ENCODE measurements at regions not wholly inside any gene's neighbourhood (a gene's known extent, or its start where the extent isn't known, plus 50 kb on each side); places are given as distances from the start of the nearest gene placed in this dataset.

DNA sequence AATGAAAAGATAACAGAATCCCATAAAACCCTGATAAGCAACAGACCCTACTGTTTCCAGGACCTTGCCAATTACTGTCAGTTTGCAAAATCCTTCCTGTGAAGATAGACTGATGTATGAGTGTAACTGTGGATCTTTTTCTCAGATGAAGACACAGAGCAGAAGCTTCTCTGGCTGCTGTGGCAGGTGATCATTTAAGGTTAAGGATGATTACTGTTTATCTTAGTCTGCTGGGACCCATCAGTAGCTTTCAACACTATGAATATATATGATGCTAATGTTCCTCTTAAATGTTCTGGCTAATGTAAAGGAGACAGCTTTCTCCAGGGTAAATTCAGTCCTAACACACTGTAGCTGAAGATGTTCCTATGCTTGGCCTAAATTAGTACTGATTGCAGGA, 56.0 kb upstream of the CTTNBP2 start:
- DNase-seq: no peak

DNA sequence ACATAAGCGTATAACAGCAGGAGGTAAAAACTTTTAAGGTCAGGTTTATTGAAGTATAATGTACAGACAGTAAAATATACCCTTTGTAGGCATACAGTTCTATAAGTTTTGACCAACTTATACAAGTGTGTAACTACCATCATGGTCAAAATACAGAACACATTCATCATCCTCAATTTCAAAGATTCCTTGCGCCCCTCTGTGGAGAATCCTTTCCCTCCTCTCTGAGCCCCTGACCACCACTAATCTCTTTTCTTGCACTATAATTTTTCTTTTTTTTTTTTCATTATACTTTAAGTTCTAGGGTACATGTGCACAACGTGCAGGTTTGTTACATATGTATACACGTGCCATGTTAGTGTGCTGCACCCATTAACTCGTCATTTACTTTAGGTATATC, 58.1 kb upstream of the CTTNBP2 start:
- DNase-seq: no peak

GRCh38 chr7:117937049-117937752, 64.0 kb upstream of the CTTNBP2 start:
- no peak for DNase-seq

DNA sequence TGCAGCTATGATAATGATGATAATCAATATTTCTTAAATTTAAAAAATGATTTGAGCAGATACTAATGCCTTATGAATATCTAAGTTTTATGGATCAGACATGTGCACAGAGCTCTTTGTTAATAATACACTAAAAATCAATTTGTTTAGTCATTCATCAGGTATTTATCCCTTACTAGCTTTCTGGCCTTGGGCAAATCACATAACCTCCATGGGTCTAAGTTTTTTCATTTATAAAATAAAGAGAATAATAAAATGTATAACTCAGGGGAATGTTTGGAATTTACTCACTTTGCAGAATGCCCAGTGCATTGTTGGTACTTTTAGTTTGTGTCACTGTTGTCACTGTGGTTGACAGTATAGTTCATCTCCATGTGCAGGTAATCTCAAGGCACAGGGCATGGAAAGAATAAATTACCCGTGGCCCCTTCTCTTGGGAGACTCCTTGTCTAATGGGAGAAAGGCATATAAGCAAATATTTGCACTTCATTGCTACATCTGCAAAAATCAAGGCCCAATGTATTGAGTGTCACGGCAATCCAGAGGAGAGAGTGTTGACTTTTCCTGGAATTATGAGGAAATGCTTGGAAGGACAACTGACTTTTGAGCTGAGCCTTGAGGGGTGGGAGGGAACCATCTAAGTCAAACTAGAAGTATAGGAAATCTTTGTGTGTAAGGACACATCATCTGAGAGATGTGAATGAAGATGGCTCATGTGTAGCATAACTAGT, 64.7 kb upstream of the CTTNBP2 start:
- no peak for DNase-seq

GRCh38 chr7:117941138-117941810, 68.0 kb upstream of the CTTNBP2 start:
- no peak for DNase-seq

GRCh38 chr7:117942780-117943179, 69.5 kb upstream of the CTTNBP2 start:
- DNase-seq: no peak

DNA sequence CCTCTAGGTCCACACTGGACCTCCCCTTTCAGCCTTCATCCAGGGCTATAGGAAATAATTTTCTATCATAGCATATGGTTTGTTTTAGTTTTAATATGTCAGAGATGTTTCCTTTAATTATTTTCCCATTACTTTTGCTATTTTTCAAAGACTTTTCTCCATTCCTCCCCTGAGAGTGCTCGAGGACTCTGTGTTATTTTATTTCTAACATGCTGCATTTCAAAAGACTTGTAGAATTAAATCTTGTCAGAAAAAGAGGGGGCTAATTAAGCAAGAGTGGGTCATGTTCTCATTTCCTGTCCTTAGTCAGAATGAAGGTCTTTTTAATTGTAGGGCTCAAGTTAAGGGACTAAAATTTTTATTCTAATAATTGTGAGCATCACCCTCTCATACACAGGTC, 71.6 kb upstream of the CTTNBP2 start:
- no peak for DNase-seq

DNA sequence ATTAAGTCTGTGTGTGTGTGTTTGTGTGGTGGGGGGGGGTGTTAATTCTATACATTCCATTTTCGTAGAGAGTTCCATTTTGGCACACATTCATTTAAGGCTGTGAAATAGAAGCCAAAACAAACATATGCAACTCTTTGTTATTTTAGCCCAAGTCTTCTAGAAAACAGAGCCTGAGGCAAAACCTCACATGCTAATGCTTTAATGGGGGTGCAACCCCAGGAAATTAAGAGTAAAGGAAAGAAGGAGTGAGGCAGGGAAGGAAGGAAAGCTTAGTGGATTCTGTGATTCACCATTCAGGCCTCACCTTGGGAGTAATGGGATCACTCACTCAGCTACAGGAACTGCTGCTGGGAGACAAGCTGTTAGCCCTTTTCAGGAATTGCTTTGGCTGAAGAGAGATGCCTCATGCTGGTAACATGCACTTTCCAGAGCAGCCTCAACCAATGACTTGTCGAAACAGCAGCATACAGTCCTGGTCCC, 73.0 kb upstream of the CTTNBP2 start:
- DNase-seq: no peak

- no peak for DNase-seq
These were observed 76.0 kb upstream of the CTTNBP2 start for GRCh38 chr7:117949232-117949631.

DNA sequence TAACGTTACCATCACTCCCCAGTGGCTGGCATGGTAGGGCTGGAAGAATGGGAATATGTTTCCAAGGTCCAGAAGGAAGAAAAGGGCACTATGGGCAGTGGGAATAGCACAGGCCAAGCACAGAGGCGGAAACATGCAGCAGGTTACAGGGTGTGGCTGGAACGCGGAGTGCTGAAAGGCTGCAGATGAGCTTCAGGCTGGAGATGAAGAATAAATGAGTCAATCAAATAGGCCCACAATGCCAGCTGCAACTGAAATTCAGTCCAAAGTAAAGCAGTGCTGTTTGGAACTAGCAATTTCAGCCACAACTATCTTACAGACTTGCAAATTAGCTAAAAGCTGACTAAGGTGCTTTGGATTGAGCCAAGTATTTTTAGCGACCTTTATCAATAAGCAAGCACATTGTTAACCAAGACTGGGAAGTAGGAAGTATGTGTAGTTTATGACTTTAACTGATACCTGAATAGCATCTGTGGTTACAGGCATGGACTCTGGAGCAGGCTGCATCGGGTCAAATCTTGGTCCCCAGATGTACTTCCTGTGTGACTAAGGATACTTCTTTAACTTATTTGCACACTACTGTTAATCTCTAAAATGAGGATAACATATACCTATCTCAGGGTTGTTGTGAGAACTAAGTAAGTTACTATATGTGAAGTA, 77.5 kb upstream of the CTTNBP2 start:
- DNase-seq: no peak

DNA sequence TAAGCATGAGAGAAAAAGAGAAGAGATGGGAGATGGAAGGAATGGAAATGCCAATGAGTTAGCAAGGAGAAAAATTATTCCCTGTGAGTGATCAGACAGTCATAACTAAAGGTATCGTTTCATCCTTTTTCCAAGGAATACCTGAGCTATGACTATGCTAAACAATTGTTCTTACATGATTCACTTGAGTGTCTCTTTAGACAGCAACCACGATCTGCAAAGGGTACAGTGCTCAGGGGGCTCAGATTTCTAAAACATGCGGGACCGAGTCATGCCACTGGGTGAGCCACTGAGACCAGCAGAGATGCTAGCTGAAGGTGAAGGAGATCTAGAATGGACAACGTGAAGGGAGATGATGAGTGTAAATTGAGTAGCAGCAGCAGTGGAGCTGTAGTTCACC, 78.0 kb upstream of the CTTNBP2 start:
- DNase-seq: no peak

GRCh38 chr7:117951691-117952280, 78.5 kb upstream of the CTTNBP2 start:
- DNase-seq: no peak

- no peak for DNase-seq
These were observed 81.8 kb upstream of the CTTNBP2 start for GRCh38 chr7:117955046-117955445.

GRCh38 chr7:117960351-117960750, 87.1 kb upstream of the CTTNBP2 start:
- no peak for DNase-seq

DNA sequence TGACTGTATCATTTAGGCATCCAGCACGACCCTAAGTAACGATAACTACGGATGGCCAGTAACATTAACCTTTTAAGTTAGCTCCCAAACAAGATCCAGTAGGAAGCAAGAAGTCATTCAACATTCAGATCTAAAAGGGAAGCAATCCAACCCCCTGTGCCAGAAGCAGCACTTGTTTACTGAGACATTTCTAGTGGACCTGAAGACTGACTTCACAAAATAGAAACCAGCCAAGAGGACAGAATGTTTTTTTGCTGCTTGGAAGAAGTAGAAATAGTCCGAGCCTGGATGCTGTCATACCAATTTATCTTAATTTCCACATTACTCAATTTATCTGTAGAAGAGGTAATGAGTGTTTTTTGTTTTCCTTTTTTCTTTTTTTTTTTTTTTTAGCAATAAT, 88.0 kb upstream of the CTTNBP2 start:
- DNase-seq: no peak

- no peak for DNase-seq
These were observed 89.2 kb upstream of the CTTNBP2 start for GRCh38 chr7:117962366-117962994.

DNA sequence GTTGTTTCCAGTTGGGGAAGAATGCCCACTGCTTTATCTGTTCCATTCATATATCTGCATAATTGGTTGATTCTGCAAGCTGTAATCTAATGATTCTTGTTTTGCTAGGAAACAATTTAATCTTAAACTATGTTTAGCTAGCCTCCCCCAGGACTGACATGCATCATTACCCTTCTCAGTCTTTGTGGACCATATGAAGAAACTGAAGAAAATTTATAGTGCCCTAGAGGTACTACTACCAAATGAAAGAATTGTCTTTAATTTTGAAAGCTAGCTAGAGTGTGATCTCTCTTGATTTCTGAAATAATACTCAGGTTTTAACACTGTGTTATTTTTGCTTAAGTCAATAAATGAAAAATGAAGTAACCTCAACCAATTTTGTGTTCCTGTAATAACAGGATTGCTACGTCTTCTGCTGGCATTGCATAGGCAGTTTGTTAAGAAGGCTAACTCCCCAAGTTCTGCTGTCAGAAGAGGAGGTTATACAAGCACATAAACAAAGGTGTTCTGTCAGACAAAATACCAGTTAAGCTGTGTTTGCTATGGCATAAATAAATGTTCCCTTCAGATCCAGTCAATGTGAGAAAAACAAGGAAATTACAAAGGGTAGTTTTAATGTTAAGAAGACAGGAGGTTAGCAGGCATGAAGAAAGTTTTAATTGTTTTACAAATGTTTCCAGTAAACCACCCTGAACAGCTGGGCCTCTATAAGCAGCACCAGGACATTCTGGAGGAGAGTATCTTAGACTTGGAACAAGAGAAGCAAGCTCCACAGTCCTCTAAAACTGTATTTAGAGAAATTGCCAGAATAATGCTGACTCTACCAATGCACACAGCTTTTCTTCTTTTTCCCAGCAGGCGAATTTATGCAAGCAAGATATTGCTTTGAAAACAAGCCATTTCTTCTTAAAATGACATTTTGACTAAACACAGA, 90.3 kb upstream of the CTTNBP2 start:
- no peak for DNase-seq

GRCh38 chr7:117970801-117971200, 97.6 kb upstream of the CTTNBP2 start:
- no peak for DNase-seq

DNA sequence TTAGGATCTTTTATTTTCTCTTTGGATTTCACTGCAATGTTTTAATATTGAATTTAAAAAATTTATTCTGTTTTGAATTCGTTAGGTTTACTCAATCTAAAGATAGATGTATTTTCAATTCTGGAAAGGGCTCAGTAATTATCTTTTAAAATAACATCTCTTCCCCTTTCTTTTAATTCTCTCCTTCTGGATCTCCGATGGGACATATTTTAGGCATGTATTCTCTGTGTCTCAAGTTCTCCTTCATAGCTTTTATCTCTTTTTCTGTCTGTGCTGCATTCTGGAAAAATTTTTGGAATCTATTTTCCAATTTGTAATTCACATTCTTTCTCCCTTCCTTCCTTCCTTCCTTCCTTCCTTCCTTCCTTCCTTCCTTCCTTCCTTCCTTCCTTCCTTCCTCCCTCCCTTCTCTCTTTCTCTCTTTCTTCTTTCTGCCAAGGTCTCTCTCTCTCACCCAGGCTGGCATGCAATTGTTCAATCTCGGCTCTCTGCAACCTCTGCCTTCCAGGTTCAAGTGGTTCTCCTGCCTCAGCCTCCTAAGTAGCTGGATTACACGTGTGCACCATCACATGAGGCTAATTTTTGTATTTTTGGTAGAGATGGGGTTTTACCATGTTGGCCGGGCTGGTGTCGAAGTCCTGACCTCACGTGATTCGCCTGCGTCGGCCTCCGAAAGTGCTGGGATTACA, 98.5 kb upstream of the CTTNBP2 start:
- DNase-seq: no peak

DNA sequence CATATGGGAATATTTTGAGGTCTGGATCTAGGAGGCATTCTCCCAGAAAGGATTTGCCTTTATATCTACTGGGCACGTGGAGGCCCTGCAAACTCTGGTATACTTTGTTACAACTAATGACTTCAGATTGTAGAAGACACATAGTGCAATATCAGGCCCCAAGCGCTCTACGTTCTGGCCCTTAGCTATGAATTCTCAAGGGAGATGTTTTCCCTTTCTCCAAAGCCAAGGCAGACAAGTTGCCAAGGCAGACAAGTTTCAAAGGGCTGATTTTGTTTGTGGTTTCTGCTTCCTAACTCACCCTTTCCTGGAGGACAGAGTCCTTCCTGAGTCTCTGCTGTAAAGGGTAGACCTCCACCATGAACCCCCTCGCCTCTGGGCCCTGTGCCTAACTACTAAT, 99.4 kb upstream of the CTTNBP2 start:
- no peak for DNase-seq

DNA sequence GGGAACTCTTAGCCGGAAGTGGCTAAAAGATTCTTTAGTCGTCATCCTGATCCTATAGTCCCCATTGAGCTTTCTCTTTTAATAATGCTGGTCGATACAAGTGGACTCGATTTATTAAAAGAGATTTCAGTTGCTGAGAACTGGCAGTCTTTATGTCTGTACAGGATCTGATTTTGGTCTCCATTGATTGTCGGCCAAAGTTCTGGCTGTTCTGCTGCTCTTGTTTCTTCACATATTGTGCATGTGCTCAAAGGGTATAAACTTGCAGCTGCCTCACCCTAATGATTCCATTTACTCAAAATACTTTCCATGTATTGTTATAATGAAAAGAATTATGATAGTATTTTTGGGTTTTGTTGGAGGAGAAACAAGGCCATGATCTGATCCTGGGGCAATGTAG, 100.7 kb upstream of the CTTNBP2 start:
- no peak for DNase-seq
